Putamen (tissue), 1 donor: ENCODE measurements at regions not wholly inside any gene's neighbourhood (a gene's known extent, or its start where the extent isn't known, plus 50 kb on each side); places are given as distances from the start of the nearest gene placed in this dataset.

Experiments used
- DNase-seq: peaks from one replicate; pipeline ENCODE4 v3.0.0-alpha.2; 2016; ENCODE audit warnings: low spot score

- DNase-seq, result no peak
Observed at GRCh38 chr3:144295613-144296012, 324.0 kb downstream of the DIPK2A start.

GRCh38 chr3:144296808-144297207 is 325.2 kb downstream of the DIPK2A start:
- DNase-seq, result no peak

- no peak for DNase-seq
Observed at GRCh38 chr3:144301863-144302262, 330.2 kb downstream of the DIPK2A start.

- no peak for DNase-seq
Observed at GRCh38 chr3:144307951-144308350, 336.3 kb downstream of the DIPK2A start.

- DNase-seq, result no peak
Observed at GRCh38 chr3:144308396-144308795, 336.8 kb downstream of the DIPK2A start.

GRCh38 chr3:144312702-144313101 is 341.1 kb downstream of the DIPK2A start:
- no peak for DNase-seq

- DNase-seq, result no peak
Observed at GRCh38 chr3:144314946-144315345, 343.3 kb downstream of the DIPK2A start.

- DNase-seq, result no peak
Observed at GRCh38 chr3:144317961-144318360, 346.3 kb downstream of the DIPK2A start.

- no peak for DNase-seq
Observed at GRCh38 chr3:144324076-144324475, 352.5 kb downstream of the DIPK2A start.

GRCh38 chr3:144332868-144333267 is 361.2 kb downstream of the DIPK2A start:
- no peak for DNase-seq

- DNase-seq, result no peak
Observed at GRCh38 chr3:144341471-144341870, 369.8 kb downstream of the DIPK2A start.

- no peak for DNase-seq
Observed at GRCh38 chr3:144343343-144343742, 371.7 kb downstream of the DIPK2A start.

GRCh38 chr3:144343777-144344176 is 372.2 kb downstream of the DIPK2A start:
- no peak for DNase-seq

GRCh38 chr3:144344925-144345548 is 373.4 kb downstream of the DIPK2A start:
- DNase-seq, result no peak

GRCh38 chr3:144350125-144350524 is 378.5 kb downstream of the DIPK2A start:
- no peak for DNase-seq

- no peak for DNase-seq
Observed at GRCh38 chr3:144351011-144351410, 379.4 kb downstream of the DIPK2A start.

- no peak for DNase-seq
Observed at GRCh38 chr3:144351773-144352365, 380.2 kb downstream of the DIPK2A start.

- no peak for DNase-seq
Observed at GRCh38 chr3:144358191-144358590, 386.6 kb downstream of the DIPK2A start.

GRCh38 chr3:144361002-144361401 is 389.4 kb downstream of the DIPK2A start:
- no peak for DNase-seq

- no peak for DNase-seq
Observed at GRCh38 chr3:144362126-144362525, 390.5 kb downstream of the DIPK2A start.

GRCh38 chr3:144363856-144364255 is 392.2 kb downstream of the DIPK2A start:
- DNase-seq, result no peak

GRCh38 chr3:144364737-144365136 is 393.1 kb downstream of the DIPK2A start:
- DNase-seq, result no peak

GRCh38 chr3:144369129-144369879 is 397.7 kb downstream of the DIPK2A start:
- DNase-seq, result no peak
